Spleen (tissue), 11 donors: ENCODE measurements at regions not wholly inside any gene's neighbourhood (a gene's known extent, or its start where the extent isn't known, plus 50 kb on each side); places are given as distances from the start of the nearest gene placed in this dataset.

Source experiments
- DNase-seq: peaks from one replicate; pipeline ENCODE4 v3.0.0-alpha.2; 2020
- H3K27ac ChIP-seq, 8 donors: fragments of 200-600 bp; sonication (generic) in 7 of 8; 1 replicate in 4 of 8; 2 replicates in 4 of 8; pipeline versions ENCODE4 v1.5.0 to v1.8.0; 2016 to 2021; ENCODE audit warnings: inconsistent platforms in 4 of 8, mild to moderate bottlenecking in 4 of 8, moderate library complexity in 1 of 8
- H3K27me3 ChIP-seq, 7 donors: fragments of 200-600 bp; sonication (generic) in 6 of 7; replicated peaks in 1 of 7; 1 replicate in 4 of 7; 2 replicates in 3 of 7; pipeline versions ENCODE4 v1.5.0 to v1.8.0; 2016 to 2021; ENCODE audit warnings: inconsistent platforms in 3 of 7, mild to moderate bottlenecking in 1 of 7
- H3K36me3 ChIP-seq, 6 donors: fragments of 200-600 bp; sonication (generic) in 5 of 6; 1 replicate in 4 of 6; 2 replicates in 2 of 6; pipeline versions ENCODE4 v1.5.0 to v1.8.0; 2016 to 2021; ENCODE audit warnings: inconsistent platforms in 2 of 6
- H3K4me1 ChIP-seq, 6 donors: fragments of 200-600 bp; sonication (generic) in 5 of 6; 1 replicate in 3 of 6; 2 replicates in 3 of 6; pipeline versions ENCODE4 v1.5.0 to v1.8.0; 2016 to 2021; ENCODE audit warnings: inconsistent platforms in 3 of 6
- H3K4me3 ChIP-seq, 8 donors: fragments of 200-600 bp; sonication (generic) in 7 of 8; 1 replicate in 4 of 8; 2 replicates in 4 of 8; pipeline versions ENCODE4 v1.5.0 to v1.8.0; 2016 to 2021; ENCODE audit warnings: inconsistent platforms in 4 of 8, mild to moderate bottlenecking in 4 of 8, moderate library complexity in 2 of 8
- H3K9me3 ChIP-seq, 8 donors: fragments of 200-600 bp; sonication (generic) in 7 of 8; 1 replicate in 4 of 8; 2 replicates in 4 of 8; pipeline versions ENCODE4 v1.5.0 to v1.8.0; 2016 to 2021; ENCODE audit warnings: inconsistent platforms in 4 of 8
- CTCF ChIP-seq, 11 experiments: fragments of 200-600 bp in 7 of 11; fragments of 450-650 bp in 4 of 11; sonication (generic) in 4 of 11; IDR thresholded peaks in 8 of 11; conservative IDR thresholded peaks in 3 of 11; 1 replicate in 7 of 11; 2 replicates in 4 of 11; pipeline versions ENCODE4 v1.4.0 to v1.8.0; 2016 to 2021; ENCODE audit warnings: antibody characterized with exemption in 11 of 11, inconsistent platforms in 4 of 11, mild to moderate bottlenecking in 1 of 11
- POLR2A ChIP-seq, 3 donors: fragments of 450-650 bp; IDR thresholded peaks; one replicate each; pipeline ENCODE4 v1.5.1; 2017; ENCODE audit warnings: antibody characterized with exemption in 3 of 3, mild to moderate bottlenecking in 1 of 3
- POLR2AphosphoS5 ChIP-seq, 3 donors: sonication (generic); formaldehyde crosslinking; IDR thresholded peaks; one replicate each; pipeline ENCODE4 v1.5.1; 2017; ENCODE audit warnings: antibody characterized with exemption in 3 of 3
- whole genome bisulfite sequencing, 5 donors: extraction: QIAGEN DNeasy Blood & Tissue Kit in 3 of 5; methylation state at CpG; one replicate each; pipeline versions ENCODE4 v1.1.5 to v1.1.7; 2013 to 2018; 5-methylcytosine and 5-hydroxymethylcytosine counted together
- intact Hi-C: fragments of 100-400 bp; cut with DNase I; formaldehyde crosslinking; loops from one replicate; pipeline ENCODE4 v1.15.0; 2023; ENCODE audit warnings: low total_unique reads
- donor health status: healthy with polysubstance abuse.
- donor health status: DM: no; HTN: no; CAD: no; lungs with moderate emphysema.
- donor health status: DM: no; HTN: no; CAD: no.
- donor health status: Bipolar disorder and iron deficiency.
- donor health status: healthy.
- donor health status: DM: no; HTN: no; CAD: no.
- donor health status: DM: yes; HTN: yes; CAD: no.

GRCh38 chr13:81304121-81304659 lies 963.3 kb upstream of the SPRY2 start:
- WGBS, 5 donors: 66 to 85% (median 81%) methylated on average over 6 of the region's 6 CpGs
- Histone ChIP-seq H3K36me3 (no peaks in the 10 kb centered on the region), H3K4me3 (no peak overlapping the region), H3K27ac (no peak overlapping the region), H3K9me3 (peaks cover 0 to 9% (median 0%) of the 10 kb centered on the region in 8 donors), H3K4me1 (no peaks in the 10 kb centered on the region), H3K27me3 (no peaks in the 10 kb centered on the region)
- TF ChIP-seq POLR2AphosphoS5 (IDR thresholded peaks at IDR 0.05) (no peak), POLR2A (IDR thresholded peaks at IDR 0.05) (no peak)
- DNase-seq: no peak
- intact Hi-C loops: no loop called here

- intact Hi-C loops: no loop called here
- Histone ChIP-seq H3K4me3 (no peak overlapping the region), H3K4me1 (no peaks in the 10 kb centered on the region), H3K36me3 (no peaks in the 10 kb centered on the region), H3K27ac (no peak overlapping the region), H3K9me3 (peaks cover 0 to 10% (median 0%) of the 10 kb centered on the region in 8 donors), H3K27me3 (no peaks in the 10 kb centered on the region)
- 68 to 89% (median 83%) methylated on average over 2 of the region's 2 CpGs for WGBS, 5 donors
- no peak for DNase-seq
- TF ChIP-seq POLR2A (IDR thresholded peaks at IDR 0.05): no peak
- TF ChIP-seq CTCF (IDR thresholded peaks at IDR 0.05 in 8 of 11, conservative IDR thresholded peaks at IDR 0.05 in 3 of 11): no peak
Measured at GRCh38 chr13:81302677-81303076, 961.8 kb upstream of the SPRY2 start.

- intact Hi-C loops: no loop called here
- no peak for DNase-seq
- no peaks in the 10 kb centered on the region for H3K27me3 ChIP-seq
- TF ChIP-seq POLR2AphosphoS5 (IDR thresholded peaks at IDR 0.05) (no peak), POLR2A (IDR thresholded peaks at IDR 0.05) (no peak), CTCF (IDR thresholded peaks at IDR 0.05 in 8 of 11, conservative IDR thresholded peaks at IDR 0.05 in 3 of 11) (no peak)
- H3K4me3 ChIP-seq: no peak overlapping the region
- peaks cover 0 to 5% (median 0%) of the 10 kb centered on the region in 8 donors for H3K9me3 ChIP-seq
- no peaks in the 10 kb centered on the region for H3K36me3 ChIP-seq
- H3K4me1 ChIP-seq: no peaks in the 10 kb centered on the region
- no peak overlapping the region for H3K27ac ChIP-seq
Measured at GRCh38 chr13:81302125-81302524, 961.2 kb upstream of the SPRY2 start.

GRCh38 chr13:81295177-81295576 lies 954.3 kb upstream of the SPRY2 start:
- no peak overlapping the region for H3K27ac ChIP-seq
- TF ChIP-seq POLR2AphosphoS5 (IDR thresholded peaks at IDR 0.05) (no peak), POLR2A (IDR thresholded peaks at IDR 0.05) (no peak), CTCF (IDR thresholded peaks at IDR 0.05 in 8 of 11, conservative IDR thresholded peaks at IDR 0.05 in 3 of 11) (no peak)
- no peaks in the 10 kb centered on the region for H3K27me3 ChIP-seq
- H3K4me1 ChIP-seq: no peaks in the 10 kb centered on the region
- DNase-seq: no peak
- intact Hi-C loops: no loop called here
- H3K4me3 ChIP-seq: no peak overlapping the region
- H3K9me3 ChIP-seq: peaks cover 0 to 13% (median 0%) of the 10 kb centered on the region in 8 donors
- H3K36me3 ChIP-seq: no peaks in the 10 kb centered on the region
